Mucosa of descending colon (tissue), 3 donors: ENCODE measurements at regions not wholly inside any gene's neighbourhood (a gene's known extent, or its start where the extent isn't known, plus 50 kb on each side); places are given as distances from the start of the nearest gene placed in this dataset.

ENCODE experiments used
- ATAC-seq: fragments of 200-7000 bp; cut with Tn5 transposase; one replicate; pipeline ENCODE4 v1.9.1; 2020; ENCODE audit warnings: mild to moderate bottlenecking, moderate library complexity
- DNase-seq, 3 donors: peaks; one replicate each; pipeline ENCODE4 v3.0.0-alpha.2; 2020
- H3K36me3 ChIP-seq: fragments of 200-600 bp; one replicate; pipeline ENCODE4 v1.8.0; 2021; ENCODE audit warnings: low read depth, mild to moderate bottlenecking
- H3K4me1 ChIP-seq: fragments of 200-600 bp; one replicate; pipeline ENCODE4 v1.8.0; 2021; ENCODE audit warnings: low read depth, mild to moderate bottlenecking
- H3K4me3 ChIP-seq: fragments of 200-600 bp; one replicate; pipeline ENCODE4 v1.8.0; 2021; ENCODE audit warnings: mild to moderate bottlenecking
- H3K9me3 ChIP-seq: fragments of 200-600 bp; one replicate; pipeline ENCODE4 v1.8.0; 2021; ENCODE audit warnings: mild to moderate bottlenecking
- CTCF ChIP-seq: fragments of 200-600 bp; IDR thresholded peaks from one replicate; pipeline ENCODE4 v1.8.0; 2022; ENCODE audit warnings: antibody characterized with exemption, mild to moderate bottlenecking
- intact Hi-C, 2 donors: fragments of 100-400 bp; cut with DNase I in 1 of 2; cut with micrococcal nuclease in 1 of 2; formaldehyde crosslinking; loops; one replicate each; pipeline versions ENCODE4 v1.11.0 to v1.11.1; 2022; cut with DNase I, micrococcal nuclease
- donor health status: DM: no; HTN: no; CAD: no; lungs with moderate emphysema.
- donor health status: DM: no; HTN: no; CAD: no.
- donor health status: DM: no; HTN: yes; CAD: no.

GRCh38 chr4:182090186-182090585 is 153.0 kb upstream of the TENM3 start:
- no peak for ATAC-seq
- H3K4me1 ChIP-seq = no peaks in the 10 kb centered on the region
- intact Hi-C loops = no loop called here
- TF ChIP-seq CTCF = no peak
- no peaks in the 10 kb centered on the region for H3K36me3 ChIP-seq
- no peak overlapping the region for H3K4me3 ChIP-seq
- no peak for DNase-seq
- no peaks in the 10 kb centered on the region for H3K9me3 ChIP-seq

- TF ChIP-seq CTCF = no peak
- Histone ChIP-seq H3K4me1 (no peaks in the 10 kb centered on the region), H3K9me3 (no peaks in the 10 kb centered on the region), H3K4me3 (no peak overlapping the region), H3K36me3 (no peaks in the 10 kb centered on the region)
- no peak for DNase-seq
- intact Hi-C loops = no loop called here
- ATAC-seq = no peak
Observed at GRCh38 chr4:182091128-182091527, 152.1 kb upstream of the TENM3 start.

GRCh38 chr4:182093431-182093831 is 149.8 kb upstream of the TENM3 start:
- Histone ChIP-seq H3K4me1 (no peaks in the 10 kb centered on the region), H3K4me3 (no peak overlapping the region), H3K36me3 (no peaks in the 10 kb centered on the region), H3K9me3 (peaks cover 4% of the 10 kb centered on the region)
- DNase-seq (no peak), ATAC-seq (no peak)
- intact Hi-C loops = no loop called here
- TF ChIP-seq CTCF = no peak

- Histone ChIP-seq H3K9me3 (peaks cover 4% of the 10 kb centered on the region), H3K36me3 (no peaks in the 10 kb centered on the region), H3K4me3 (no peak overlapping the region), H3K4me1 (no peaks in the 10 kb centered on the region)
- TF ChIP-seq CTCF = no peak
- intact Hi-C loops = no loop called here
- no peak for ATAC-seq
- no peak for DNase-seq
Observed at GRCh38 chr4:182093935-182094334, 149.3 kb upstream of the TENM3 start.

- Histone ChIP-seq H3K4me3 (no peak overlapping the region), H3K9me3 (peaks cover 4% of the 10 kb centered on the region), H3K4me1 (no peaks in the 10 kb centered on the region), H3K36me3 (no peaks in the 10 kb centered on the region)
- no peak for DNase-seq
- intact Hi-C loops = no loop called here
- ATAC-seq = no peak
- no peak for TF ChIP-seq CTCF
Observed at GRCh38 chr4:182101618-182102017, 141.6 kb upstream of the TENM3 start.

- peaks cover 4% of the 10 kb centered on the region for H3K9me3 ChIP-seq
- no peak for DNase-seq
- no peaks in the 10 kb centered on the region for H3K4me1 ChIP-seq
- H3K36me3 ChIP-seq = no peaks in the 10 kb centered on the region
- no peak overlapping the region for H3K4me3 ChIP-seq
- no peak for TF ChIP-seq CTCF
- intact Hi-C loops = no loop called here
- ATAC-seq = no peak
Observed at GRCh38 chr4:182102576-182102975, 140.6 kb upstream of the TENM3 start.
